Body of pancreas (tissue), 4 donors: ENCODE measurements at regions not wholly inside any gene's neighbourhood (a gene's known extent, or its start where the extent isn't known, plus 50 kb on each side); places are given as distances from the start of the nearest gene placed in this dataset.

Experiments used
- POLR2A ChIP-seq, 3 donors: fragments of 450-650 bp; IDR thresholded peaks; one replicate each; pipeline ENCODE4 v1.6.1; 2016; ENCODE audit warnings: antibody characterized with exemption in 3 of 3, mild to moderate bottlenecking in 2 of 3
- TF ChIP-seq, protein P1 (sequence below), 7 experiments: fragments of 450-650 bp in 4 of 7; fragments of 200-600 bp in 3 of 7; sonication (generic) in 3 of 7; IDR thresholded peaks; one replicate each; pipeline ENCODE4 v1.5.1; 2016 to 2019; ENCODE audit warnings: antibody characterized with exemption in 7 of 7

DNA sequence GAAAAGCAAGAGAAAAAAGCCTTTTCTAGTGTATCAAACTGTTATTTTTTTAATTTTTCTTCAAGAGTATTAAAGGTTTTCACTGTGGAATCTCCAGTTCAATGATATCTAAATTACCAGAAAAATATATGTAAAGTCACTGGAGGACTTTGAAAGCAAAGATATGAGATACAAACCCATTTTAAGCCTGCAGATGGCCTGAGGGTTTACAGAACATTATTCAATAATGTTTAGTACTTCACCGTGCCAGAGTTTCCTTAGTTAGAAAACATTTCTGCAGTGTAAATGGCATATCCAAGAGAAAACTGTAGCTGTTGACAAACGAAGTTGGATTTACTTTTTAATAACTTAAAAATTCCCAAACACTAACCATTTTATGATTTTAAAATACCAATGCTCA, 529.4 kb upstream of the AGTR1 start:
- TF ChIP-seq POLR2A (IDR thresholded peaks at IDR 0.05), result no peak
- TF ChIP-seq, protein P1, sequence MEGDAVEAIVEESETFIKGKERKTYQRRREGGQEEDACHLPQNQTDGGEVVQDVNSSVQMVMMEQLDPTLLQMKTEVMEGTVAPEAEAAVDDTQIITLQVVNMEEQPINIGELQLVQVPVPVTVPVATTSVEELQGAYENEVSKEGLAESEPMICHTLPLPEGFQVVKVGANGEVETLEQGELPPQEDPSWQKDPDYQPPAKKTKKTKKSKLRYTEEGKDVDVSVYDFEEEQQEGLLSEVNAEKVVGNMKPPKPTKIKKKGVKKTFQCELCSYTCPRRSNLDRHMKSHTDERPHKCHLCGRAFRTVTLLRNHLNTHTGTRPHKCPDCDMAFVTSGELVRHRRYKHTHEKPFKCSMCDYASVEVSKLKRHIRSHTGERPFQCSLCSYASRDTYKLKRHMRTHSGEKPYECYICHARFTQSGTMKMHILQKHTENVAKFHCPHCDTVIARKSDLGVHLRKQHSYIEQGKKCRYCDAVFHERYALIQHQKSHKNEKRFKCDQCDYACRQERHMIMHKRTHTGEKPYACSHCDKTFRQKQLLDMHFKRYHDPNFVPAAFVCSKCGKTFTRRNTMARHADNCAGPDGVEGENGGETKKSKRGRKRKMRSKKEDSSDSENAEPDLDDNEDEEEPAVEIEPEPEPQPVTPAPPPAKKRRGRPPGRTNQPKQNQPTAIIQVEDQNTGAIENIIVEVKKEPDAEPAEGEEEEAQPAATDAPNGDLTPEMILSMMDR (IDR thresholded peaks at IDR 0.05), result no peak
